Kidney (tissue), 13 donors: ENCODE measurements at regions not wholly inside any gene's neighbourhood (a gene's known extent, or its start where the extent isn't known, plus 50 kb on each side); places are given as distances from the start of the nearest gene placed in this dataset.

Experiments used
- DNase-seq, 5 donors: peaks; one replicate each; pipeline ENCODE4 v3.0.0-alpha.2; 2013 to 2020
- FAIRE-seq: peaks from 2 replicates; lab custom pipeline; 2012; peaks lifted over from hg19 to GRCh38; lab: Jason Lieb, UNC
- H3K27ac ChIP-seq, 2 donors: one replicate each; pipeline ENCODE4 v1.7.0; 2013; ENCODE audit warnings: low read depth in 2 of 2, low read length in 2 of 2, inconsistent platforms in 1 of 2
- H3K27me3 ChIP-seq: one replicate; pipeline ENCODE4 v1.7.1; 2013; ENCODE audit warnings: low read length, inconsistent platforms; ENCODE audit not compliant: control insufficient read depth, insufficient read depth
- H3K36me3 ChIP-seq, 3 donors: one replicate each; pipeline versions ENCODE4 v1.7.0 to v1.7.1; 2013; ENCODE audit warnings: low read length in 3 of 3, control low read depth in 1 of 3, inconsistent platforms in 1 of 3; ENCODE audit not compliant: insufficient read depth in 3 of 3, control insufficient read depth in 2 of 3
- H3K4me1 ChIP-seq, 3 donors: one replicate each; pipeline versions ENCODE4 v1.7.0 to v1.7.1; 2013; ENCODE audit warnings: low read length in 3 of 3, inconsistent platforms in 1 of 3, low read depth in 1 of 3; ENCODE audit not compliant: control insufficient read depth in 2 of 3, insufficient read depth in 2 of 3
- H3K4me3 ChIP-seq, 3 donors: one replicate each; pipeline versions ENCODE4 v1.7.0 to v1.8.1; 2013; ENCODE audit warnings: low read length in 3 of 3, control low read depth in 1 of 3, inconsistent platforms in 1 of 3
- H3K9ac ChIP-seq, 3 donors: one replicate each; pipeline versions ENCODE4 v1.7.0 to v1.7.1; 2013; ENCODE audit warnings: low read length in 3 of 3, control low read depth in 1 of 3, inconsistent platforms in 1 of 3
- H3K9me3 ChIP-seq, 3 donors: one replicate each; pipeline versions ENCODE4 v1.7.0 to v1.7.1; 2013; ENCODE audit warnings: low read length in 3 of 3, control low read depth in 1 of 3, inconsistent platforms in 1 of 3; ENCODE audit not compliant: control insufficient read depth in 2 of 3, insufficient read depth in 1 of 3
- CTCF ChIP-seq: IDR thresholded peaks from 3 replicates; pipeline ENCODE4 v1.5.1; 2012; ENCODE audit warnings: mild to moderate bottlenecking, moderate library complexity, borderline replicate concordance; ENCODE audit not compliant: insufficient read depth; ENCODE audit errors: extremely low read depth
- intact Hi-C: fragments of 100-400 bp; cut with DNase I; formaldehyde crosslinking; loops from one replicate; pipeline ENCODE4 v1.11.1; 2022
- donor health status: control.
- donor health status: control.
- donor health status: control.
- donor health status: control.
- donor health status: control.
- donor health status: DM: yes; HTN: yes; CAD: no.
- donor health status: Normal renal cell carcinoma (clear cell type).

- no peak overlapping the region for H3K27ac ChIP-seq
- H3K36me3 ChIP-seq, result no peaks in the 10 kb centered on the region
- no peak overlapping the region for H3K4me3 ChIP-seq
- DNase-seq (peak in 1 of 5 donors; percentile 11), FAIRE-seq (no peak)
- H3K27me3 ChIP-seq, result no peaks in the 10 kb centered on the region
- H3K4me1 ChIP-seq, result peaks cover 3 to 6% (median 5%) of the 10 kb centered on the region in 3 donors
- intact Hi-C loops, result loop anchor here (10.0 kb wide), 1 partner anchor 429 kb away; the partner anchor contains the start of gene BTG1
- TF ChIP-seq CTCF, result peak; percentile 27
- H3K9ac ChIP-seq, result no peak overlapping the region
- H3K9me3 ChIP-seq, result no peaks in the 10 kb centered on the region
Observed at GRCh38 chr12:92574051-92574783, 128.6 kb upstream of the PLEKHG7 start.

GRCh38 chr12:92573104-92573503, 129.7 kb upstream of the PLEKHG7 start:
- DNase-seq (no peak), FAIRE-seq (no peak)
- peaks cover 3 to 6% (median 5%) of the 10 kb centered on the region in 3 donors for H3K4me1 ChIP-seq
- TF ChIP-seq CTCF, result no peak
- H3K27me3 ChIP-seq, result no peaks in the 10 kb centered on the region
- H3K9ac ChIP-seq, result no peak overlapping the region
- no peaks in the 10 kb centered on the region for H3K36me3 ChIP-seq
- H3K9me3 ChIP-seq, result no peaks in the 10 kb centered on the region
- H3K4me3 ChIP-seq, result no peak overlapping the region
- no peak overlapping the region for H3K27ac ChIP-seq
- intact Hi-C loops, result loop anchor here (10.0 kb wide), 1 partner anchor 428 kb away; the partner anchor contains the start of gene BTG1

GRCh38 chr12:92571844-92572543, 130.8 kb upstream of the PLEKHG7 start:
- H3K36me3 ChIP-seq, result no peaks in the 10 kb centered on the region
- DNase-seq, result no peak
- no peak overlapping the region for H3K9ac ChIP-seq
- H3K27ac ChIP-seq, result no peak overlapping the region
- H3K9me3 ChIP-seq, result no peaks in the 10 kb centered on the region
- peaks cover 3 to 6% (median 5%) of the 10 kb centered on the region in 3 donors for H3K4me1 ChIP-seq
- intact Hi-C loops, result loop anchor here (10.0 kb wide), 1 partner anchor 427 kb away; the partner anchor contains the start of gene BTG1
- no peaks in the 10 kb centered on the region for H3K27me3 ChIP-seq
- no peak for FAIRE-seq
- H3K4me3 ChIP-seq, result no peak overlapping the region
- no peak for TF ChIP-seq CTCF
